Fibroblast of villous mesenchyme (primary cell): ENCODE measurements at regions not wholly inside any gene's neighbourhood (a gene's known extent, or its start where the extent isn't known, plus 50 kb on each side); places are given as distances from the start of the nearest gene placed in this dataset.

Source experiments
- DNase-seq: peaks from one replicate; pipeline ENCODE4 v3.0.0-alpha.2; 2010; ENCODE audit warnings: low read depth
- H3K4me3 ChIP-seq: 2 replicates; pipeline ENCODE4 v1.5.1; 2011; ENCODE audit warnings: low read depth, mild to moderate bottlenecking, low read length
- CTCF ChIP-seq: IDR thresholded peaks from 2 replicates; pipeline ENCODE4 v1.5.1; 2012; ENCODE audit warnings: low read depth, mild to moderate bottlenecking, low read length; ENCODE audit not compliant: insufficient read depth

- no peak for DNase-seq
- TF ChIP-seq CTCF: no peak
- H3K4me3 ChIP-seq: no peak overlapping the region
Observed at GRCh38 chr14:39877577-39878190, 445.5 kb upstream of the FBXO33 start.

GRCh38 chr14:39876916-39877315 lies 444.7 kb upstream of the FBXO33 start:
- H3K4me3 ChIP-seq: no peak overlapping the region
- TF ChIP-seq CTCF: no peak
- no peak for DNase-seq

GRCh38 chr14:39875028-39875427 lies 442.8 kb upstream of the FBXO33 start:
- DNase-seq: no peak
- H3K4me3 ChIP-seq: no peak overlapping the region
- no peak for TF ChIP-seq CTCF

- H3K4me3 ChIP-seq: no peak overlapping the region
- no peak for DNase-seq
- no peak for TF ChIP-seq CTCF
Observed at GRCh38 chr14:39873791-39874190, 441.6 kb upstream of the FBXO33 start.

GRCh38 chr14:39868949-39869348 lies 436.7 kb upstream of the FBXO33 start:
- no peak for DNase-seq
- no peak overlapping the region for H3K4me3 ChIP-seq
- TF ChIP-seq CTCF: no peak

- TF ChIP-seq CTCF: no peak
- DNase-seq: no peak
- H3K4me3 ChIP-seq: no peak overlapping the region
Observed at GRCh38 chr14:39868251-39868650, 436.0 kb upstream of the FBXO33 start.

GRCh38 chr14:39863441-39863840 lies 431.2 kb upstream of the FBXO33 start:
- no peak for DNase-seq
- H3K4me3 ChIP-seq: no peak overlapping the region
- no peak for TF ChIP-seq CTCF
